ENCODE measurements at regions not wholly inside any gene's neighbourhood (a gene's known extent, or its start where the extent isn't known, plus 50 kb on each side); places are given as distances from the start of the nearest gene placed in this dataset.
"Not testable (repeated sequence)": the region's sequence is repeated elsewhere in the genome, so short reads cannot be mapped to it uniquely, and the experiment has no call there.

DNA sequence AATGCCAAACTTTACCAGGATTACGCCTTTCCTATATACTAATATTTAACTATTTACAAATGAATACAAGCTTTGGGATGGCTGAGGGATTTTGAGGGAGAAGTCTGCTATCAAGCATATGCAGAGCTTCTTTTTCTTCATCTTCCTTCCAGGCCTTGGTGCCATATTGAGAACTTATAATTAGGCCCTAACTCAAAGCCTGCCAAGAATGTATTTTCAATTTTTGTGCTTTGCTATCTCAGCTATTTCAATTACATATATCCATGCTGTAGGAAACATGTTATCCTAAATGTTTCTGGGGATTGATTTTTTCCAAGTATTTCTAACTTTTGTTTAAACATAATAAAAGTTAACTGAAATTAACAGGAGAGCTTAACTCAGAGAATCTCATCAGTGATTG lies 425.0 kb upstream of the GRM7 start:
- no peak for DNase-seq (ENCODE audit: low spot score)

DNA sequence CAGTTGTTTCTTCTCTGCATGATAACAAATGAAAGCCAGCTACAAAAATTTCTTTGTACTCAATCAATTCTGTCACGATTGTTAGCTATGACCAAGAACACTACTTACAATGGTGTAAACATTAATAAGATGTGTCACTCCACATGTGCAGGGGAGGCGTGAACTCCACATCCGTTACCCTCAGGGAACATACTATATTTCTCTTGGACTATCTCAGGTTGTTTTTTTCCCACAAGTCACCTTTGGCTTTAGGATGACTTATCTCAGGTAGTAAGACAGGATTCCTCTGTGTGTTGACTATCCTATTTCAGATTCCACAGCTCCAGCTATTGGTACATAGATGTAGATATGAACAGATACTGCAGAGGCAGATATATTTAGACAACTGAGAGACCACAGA lies 423.3 kb upstream of the GRM7 start:
- DNase-seq (ENCODE audit: low spot score) = no peak

DNA sequence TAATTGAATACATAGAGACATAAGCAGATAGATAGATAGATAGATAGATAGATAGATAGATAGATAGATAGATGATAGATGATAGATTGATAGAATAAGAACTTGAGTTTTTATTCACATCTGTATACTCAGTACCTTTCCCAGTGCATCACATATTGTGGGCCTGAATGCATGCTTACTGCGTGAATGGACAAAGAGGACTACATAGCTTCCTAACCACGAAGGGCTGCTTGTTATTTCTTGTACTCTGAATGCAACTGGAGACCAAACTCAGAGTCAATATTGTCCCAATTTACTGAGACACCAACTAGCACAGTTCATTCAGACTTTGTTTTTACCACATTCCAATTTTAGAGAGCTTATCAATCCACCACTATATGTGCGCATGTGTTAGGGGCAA lies 422.9 kb upstream of the GRM7 start:
- DNase-seq (ENCODE audit: low spot score) = no peak

DNA sequence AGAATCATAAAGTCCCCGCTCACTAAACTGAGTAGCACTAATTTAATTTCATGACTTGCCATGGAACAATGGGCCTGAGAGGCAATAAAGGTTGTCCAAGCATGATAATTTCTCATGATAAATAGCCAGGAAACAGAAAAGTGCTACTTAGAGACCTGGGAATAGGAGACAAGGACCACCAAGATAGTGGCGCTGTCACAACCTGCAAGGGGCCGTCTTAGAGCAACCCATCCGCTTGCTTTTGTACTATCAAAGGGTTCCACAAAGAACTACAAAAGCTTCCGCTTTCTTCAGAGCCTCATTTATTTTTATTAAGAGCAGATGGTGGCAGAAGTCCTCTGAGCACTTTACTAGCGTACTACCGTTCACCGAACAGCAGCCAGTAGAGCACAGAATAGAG lies 421.7 kb upstream of the GRM7 start:
- DNase-seq (ENCODE audit: low spot score) = no peak

DNA sequence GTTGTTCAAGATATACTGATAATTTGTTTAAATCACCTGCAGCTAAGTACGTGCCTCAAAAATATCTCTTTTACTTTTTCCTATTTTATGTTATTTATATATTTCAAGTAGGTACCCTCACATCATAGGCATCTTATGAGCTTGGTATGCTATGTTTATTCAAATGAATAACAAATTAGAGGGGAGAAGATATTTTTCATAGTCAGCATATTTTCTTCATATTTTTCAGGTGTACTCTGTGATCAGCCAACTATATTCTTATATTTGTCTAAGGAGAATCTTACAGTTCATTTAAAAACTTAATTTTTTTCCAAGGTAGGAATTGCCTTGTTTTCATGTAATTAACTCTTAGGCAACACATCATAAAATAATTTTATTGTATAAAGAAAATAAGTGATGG lies 421.1 kb upstream of the GRM7 start:
- no peak for DNase-seq (ENCODE audit: low spot score)

DNA sequence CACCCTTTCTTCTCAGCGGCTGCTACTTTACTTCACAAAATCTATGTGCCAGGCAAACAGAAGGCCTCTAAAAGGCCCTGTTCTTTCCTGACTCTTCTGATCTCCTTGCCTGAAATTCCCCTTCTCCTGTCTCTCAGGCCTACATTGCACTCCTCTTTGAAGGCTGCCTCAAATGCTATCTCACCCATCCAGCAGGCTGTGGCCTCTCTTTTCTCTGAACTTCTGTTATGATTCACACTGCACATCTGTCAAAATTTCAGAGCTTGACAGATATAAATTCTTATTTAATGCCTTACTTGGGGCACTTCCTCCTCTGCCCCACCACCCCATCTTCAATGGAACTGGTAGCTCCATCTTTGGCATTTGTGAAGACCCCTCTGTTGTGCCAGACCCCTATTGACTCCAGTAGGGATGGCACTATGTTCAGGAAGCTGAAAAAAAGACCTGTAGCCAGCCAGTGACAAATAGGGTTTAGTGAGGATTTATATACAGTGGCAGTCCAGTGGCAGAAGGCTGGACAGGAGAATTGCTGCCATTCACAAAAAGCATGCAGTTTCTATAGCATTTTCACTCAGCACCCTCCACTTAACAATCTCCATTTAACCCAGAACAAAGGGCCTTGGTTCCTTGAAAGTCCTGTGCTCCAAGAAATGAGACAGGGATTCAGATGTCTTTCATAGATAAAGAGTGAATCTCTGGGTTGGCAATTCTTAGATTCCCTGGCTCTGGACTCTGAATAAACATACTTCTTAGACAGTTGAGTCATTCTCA lies 415.8 kb upstream of the GRM7 start:
- DNase-seq (ENCODE audit: low spot score) = no peak

DNA sequence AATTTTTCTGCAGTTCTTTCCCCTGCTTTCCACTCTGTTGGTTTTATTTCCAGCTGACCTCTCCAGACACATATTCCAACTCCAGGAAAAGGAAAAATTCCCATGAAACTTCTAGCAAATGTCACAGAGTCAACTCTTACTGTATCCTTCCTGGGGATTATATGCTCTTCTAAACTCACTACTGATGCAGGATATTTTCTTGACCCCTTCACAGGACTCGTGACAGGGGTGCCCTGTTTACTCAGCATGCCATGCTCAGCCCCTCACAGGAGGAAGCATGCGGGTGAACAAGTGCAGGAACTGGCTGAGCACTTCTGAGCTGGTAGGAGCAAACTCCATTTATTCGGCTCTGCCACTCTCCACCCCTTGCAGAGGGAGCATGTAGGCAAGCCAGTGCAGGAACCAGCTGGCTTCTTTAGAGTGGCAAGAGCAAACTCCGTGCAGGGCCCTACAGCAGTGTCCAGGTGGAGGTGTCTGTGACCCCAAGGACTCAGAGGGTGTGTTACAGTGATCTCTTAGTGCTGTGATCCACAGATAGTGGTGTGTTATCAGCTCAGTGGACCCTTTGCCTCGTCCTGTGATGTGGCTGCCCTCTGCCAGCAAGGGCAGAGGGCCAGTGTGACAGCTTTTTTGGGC lies 413.6 kb upstream of the GRM7 start:
- DNase-seq (ENCODE audit: low spot score) = no peak

DNA sequence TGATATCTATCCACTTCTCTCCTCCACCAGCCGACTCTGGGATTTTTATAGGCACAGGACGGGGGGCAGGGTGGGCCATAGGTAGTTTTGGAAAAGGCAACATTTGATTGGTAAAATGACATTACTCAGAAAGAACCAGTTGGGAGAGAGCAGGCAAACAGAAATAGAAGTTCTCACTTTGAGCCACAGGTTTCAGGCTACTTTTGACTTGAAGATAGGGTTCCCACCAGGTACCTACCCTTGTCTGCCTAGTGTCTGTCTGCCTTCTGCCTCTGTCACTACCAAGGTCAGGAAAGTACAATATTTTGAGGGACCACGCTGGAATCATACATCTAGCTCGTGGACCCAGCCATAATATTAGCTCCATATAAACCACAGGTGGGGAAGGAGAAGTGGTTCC lies 412.9 kb upstream of the GRM7 start:
- DNase-seq (ENCODE audit: low spot score) = no peak

DNA sequence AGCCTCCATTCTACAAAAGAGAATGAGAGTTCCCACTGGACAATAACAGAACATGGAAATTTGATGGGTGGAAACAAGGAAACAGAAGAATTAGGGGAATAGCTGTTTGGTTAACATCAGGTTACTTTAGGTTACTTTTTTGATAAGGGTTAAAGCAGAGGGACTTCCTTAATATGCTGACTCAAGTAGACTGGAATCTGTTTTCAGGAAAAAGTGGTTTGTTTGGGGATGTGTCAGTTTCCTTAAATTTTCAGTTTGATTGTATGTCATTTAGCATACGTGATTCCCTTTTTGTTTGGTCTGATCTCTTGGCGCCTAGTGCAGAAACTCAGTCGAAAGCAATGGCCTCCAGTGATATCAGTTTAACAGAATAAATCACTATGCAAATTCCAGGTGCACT lies 411.8 kb upstream of the GRM7 start:
- no peak for DNase-seq (ENCODE audit: low spot score)

DNA sequence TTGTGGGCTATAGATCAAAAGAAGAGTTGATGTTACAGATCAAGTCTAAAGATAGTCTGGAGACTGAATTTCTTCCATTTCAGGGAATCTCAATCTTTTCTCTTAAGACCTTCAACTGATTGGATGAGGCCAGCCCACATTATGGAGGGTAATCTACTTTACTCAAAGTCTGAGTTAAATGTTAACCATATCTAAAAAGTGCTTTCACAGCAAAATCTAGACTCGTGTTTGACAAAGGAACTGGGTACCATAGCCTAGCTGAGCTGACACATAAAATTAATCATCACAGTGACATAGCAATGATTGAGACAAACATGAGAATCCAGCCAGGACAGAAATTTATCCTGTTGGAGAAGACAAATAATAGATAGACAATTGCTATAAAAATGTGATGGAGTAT lies 407.9 kb upstream of the GRM7 start:
- DNase-seq (ENCODE audit: low spot score) = no peak

DNA sequence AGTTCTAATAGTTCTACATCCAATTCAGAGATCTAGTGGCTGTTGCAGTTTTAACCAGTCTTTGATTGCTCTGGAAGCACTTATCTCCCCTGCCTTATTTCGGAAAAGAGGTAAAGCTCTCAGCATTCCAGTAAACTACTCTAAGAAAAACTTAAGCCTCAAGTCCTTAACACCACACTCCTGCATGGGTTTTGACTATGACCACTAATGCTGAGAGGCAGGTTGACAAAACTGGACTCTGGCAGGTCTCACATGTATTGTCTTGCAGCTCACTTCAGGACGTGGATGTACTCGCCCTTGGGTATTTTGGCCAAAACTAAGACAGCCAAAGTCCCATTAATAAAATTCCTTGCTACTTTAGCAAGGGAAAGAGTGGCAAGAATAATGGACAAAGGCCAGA lies 405.9 kb upstream of the GRM7 start:
- DNase-seq (ENCODE audit: low spot score) = no peak

DNA sequence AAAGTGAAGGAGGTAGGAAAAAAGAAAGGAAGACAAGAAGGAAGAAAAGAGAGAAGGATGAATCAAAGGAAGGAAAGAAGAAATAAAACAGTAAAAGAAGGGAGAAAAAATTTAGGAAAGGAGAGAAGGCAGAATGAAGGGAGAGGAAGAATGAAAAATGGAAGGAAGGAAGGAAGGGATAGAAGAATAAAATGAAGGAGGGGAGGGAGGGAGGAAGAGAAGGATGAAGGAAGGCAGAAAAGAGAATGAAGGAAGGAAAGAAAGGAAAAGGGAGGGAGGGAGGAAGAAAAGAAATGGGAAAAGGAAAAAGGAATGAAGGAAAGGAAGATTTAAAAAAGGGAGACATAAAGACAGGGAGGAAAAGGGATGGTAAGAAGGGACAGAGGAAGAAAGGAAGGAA lies 393.7 kb upstream of the GRM7 start:
- DNase-seq (ENCODE audit: low spot score) = no peak

DNA sequence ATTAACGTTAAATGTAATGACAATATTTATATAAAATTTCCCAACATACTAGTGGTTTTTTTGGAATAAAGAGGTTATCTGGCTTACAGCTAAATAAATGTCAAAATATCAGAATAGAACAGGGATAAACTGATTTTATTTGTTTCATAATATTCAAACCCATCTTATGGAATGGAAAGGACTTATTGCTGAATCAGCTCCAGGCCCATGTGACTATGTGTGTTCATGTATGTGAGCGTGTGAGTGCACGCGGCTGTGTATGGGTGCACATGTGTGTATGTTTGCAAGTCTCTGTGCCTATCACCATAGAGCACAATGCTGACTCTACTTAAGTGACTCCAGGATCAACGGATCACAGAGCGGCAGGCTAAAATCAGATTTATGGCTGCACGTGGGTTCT lies 392.3 kb upstream of the GRM7 start:
- no peak for DNase-seq (ENCODE audit: low spot score)

DNA sequence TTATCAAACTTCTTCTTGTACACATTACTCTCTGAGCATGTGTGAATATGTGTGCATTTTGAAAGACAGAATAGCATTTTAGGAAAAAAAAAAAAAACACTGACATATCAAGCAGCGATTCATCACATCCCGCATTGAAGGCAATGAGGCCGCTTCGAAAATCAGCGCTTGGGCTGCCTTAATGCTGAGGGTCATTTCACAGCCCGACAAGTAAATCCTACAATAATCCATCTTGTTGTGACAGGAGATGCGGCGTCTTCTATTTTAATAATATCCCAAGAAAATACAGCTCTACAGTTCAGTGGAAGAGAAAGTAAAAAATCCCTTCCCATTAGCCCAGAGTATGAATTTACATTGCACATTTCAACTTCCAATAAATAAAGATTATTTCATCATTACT lies 389.2 kb upstream of the GRM7 start:
- DNase-seq (ENCODE audit: low spot score) = no peak

DNA sequence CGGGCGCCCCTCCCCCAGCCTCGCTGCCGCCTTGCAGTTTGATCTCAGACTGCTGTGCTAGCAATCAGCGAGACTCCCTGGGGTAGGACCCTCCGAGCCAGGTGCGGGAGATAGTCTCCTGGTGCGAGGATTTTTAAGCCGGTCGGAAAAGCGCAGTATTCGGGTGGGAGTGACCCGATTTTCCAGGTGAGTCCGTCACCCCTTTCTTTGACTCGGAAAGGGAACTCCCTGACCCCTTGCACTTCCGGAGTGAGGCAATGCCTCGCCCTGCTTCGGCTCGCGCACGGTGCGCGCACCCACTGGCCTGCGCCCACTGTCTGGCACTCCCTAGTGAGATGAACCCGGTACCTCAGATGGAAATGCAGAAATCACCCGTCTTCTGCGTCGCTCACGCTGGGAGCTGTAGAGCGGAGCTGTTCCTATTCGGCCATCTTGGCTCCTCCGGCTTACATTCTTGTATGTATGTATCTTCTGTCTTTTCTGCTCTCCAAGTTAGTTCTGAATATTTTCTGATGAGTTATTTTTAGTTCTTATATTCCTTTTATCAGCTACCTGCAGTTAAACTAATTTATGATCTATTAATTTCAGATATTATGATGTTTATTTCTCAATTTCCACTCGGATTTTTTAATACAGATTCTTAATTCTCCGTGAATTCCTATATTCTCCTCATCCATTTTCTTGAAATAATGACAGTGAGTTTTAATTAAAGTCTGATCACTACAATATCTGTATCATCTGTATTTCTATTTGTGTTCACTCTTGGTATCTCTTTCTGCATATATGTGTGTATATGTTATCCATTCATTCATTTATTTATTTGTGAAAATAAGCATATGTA lies 370.2 kb upstream of the GRM7 start:
- DNase-seq (ENCODE audit: low spot score) = not testable (repeated sequence)

DNA sequence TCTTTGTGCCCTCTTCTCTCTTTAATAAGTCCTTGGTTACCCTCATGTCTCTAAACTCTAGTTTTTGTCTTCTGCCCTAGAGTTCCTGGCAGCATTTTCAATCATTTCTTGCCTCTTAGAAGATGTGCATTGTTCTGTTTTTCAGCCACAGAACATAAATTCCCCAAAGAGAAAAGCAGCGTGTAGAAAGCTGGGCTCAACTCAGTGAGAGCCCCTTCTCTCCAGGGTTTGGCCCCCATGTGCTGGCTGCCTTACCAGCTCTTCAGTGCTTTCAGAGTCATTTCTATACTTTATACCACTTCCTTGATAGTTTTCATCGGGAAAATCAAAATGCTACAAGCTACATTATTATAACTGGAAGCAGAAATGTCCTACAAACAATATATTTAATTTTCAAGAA lies 369.1 kb upstream of the GRM7 start:
- no peak for DNase-seq (ENCODE audit: low spot score)

DNA sequence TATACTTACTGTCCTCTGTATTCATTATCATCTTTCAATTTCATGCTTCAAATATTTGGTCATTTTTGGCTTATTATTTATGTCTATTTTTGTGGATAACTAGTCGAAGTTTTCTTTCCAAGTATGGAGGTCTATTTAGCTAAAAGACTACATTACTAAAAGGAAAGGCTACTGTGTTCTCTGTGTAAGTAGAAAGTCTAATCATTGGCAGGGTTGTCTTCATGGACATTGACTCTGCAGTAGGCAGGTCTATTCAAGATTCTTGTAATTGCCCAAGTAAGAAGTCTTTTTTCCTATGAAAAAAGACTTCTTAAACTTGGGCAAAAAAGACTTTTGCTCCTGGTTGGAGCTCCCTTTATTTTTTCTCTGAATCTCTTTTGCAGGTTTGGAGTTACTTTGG lies 368.6 kb upstream of the GRM7 start:
- no peak for DNase-seq (ENCODE audit: low spot score)

DNA sequence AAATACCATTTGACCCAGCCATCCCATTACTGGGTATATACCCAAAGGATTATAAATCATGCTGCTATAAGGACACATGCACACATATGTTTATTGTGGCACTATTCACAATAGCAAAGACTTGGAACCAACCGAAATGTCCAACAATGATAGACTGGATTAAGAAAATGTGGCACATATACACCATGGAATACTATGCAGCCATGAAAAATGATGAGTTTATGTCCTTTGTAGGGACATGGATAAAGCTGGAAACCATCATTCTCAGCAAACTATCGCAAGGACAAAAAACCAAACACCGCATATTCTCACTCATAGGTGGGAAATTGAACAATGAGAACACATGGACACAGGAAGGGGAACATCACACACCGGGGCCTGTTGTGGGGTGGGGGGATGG lies 362.0 kb upstream of the GRM7 start:
- DNase-seq (ENCODE audit: low spot score) = not testable (repeated sequence)

DNA sequence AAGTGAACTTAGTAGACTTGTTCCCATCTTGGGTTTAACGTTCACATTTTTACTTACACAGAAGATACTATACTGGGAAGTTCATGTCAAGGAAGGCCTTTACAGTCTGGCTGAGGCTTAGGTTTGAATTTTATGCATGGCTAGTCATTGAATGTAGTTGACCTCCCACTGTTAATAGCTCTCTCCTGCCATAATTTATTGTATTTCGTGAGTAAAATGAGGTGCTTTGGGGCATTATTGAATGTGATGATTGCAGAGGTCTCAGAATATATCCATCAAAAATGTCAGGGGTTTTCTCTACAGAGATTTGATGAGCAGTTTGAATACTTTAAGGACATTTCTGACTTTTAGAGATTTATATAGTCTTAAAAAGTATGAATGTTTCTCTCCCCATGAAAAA lies 356.6 kb upstream of the GRM7 start:
- DNase-seq (ENCODE audit: low spot score) = no peak

DNA sequence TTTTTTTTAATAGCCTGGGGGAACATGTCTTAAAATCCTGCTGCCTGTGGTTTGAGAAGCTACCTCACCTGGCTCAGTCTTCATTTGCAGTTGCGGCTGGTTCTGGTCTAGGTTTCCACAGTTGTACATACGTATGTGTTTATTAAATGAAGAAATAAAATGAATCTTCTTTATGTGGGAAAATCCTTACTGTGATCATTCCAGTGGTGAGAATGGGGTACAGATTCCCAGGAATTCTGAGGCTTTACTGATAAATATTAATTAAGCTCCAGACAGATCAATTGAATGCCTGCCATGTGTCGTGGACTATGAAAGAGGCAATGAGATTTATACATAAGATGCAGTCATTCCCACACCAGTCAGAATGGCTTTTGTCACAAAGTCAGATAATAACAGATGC lies 356.1 kb upstream of the GRM7 start:
- no peak for DNase-seq (ENCODE audit: low spot score)

DNA sequence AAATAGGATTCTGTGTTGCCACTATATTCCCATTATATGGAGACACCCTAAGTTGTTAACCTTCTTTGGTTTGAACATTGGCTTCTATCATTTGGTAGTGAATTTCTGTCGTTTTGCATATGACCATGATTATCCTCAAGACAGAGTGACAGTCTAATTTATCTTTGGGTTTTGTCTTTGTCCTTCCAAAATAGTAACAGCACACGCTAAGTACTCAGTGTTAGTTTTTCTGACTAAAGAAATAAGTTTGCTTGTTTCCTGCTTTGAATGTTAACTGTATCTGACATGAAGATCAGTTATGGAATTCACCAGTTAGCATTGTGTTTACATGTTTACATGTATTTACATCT lies 352.5 kb upstream of the GRM7 start:
- DNase-seq (ENCODE audit: low spot score) = no peak

DNA sequence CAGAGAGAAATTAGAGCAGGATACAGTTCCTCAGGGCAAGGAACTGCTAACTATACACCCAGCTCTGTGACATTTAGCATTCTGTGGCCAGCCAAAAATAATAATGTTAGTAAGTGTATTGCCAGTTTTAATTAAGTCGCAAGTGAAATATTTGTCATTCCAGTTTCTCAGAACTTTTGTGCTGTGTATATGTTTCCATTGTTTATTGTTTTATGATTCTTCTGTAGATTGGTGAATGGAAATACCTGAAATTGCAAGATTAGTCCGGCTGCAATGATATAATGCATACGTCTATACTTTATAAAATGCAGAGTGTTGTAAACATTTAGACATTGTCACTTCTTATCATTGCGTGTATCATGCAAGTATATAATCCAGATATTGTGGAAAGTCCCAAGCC lies 351.3 kb upstream of the GRM7 start:
- DNase-seq (ENCODE audit: low spot score) = no peak

DNA sequence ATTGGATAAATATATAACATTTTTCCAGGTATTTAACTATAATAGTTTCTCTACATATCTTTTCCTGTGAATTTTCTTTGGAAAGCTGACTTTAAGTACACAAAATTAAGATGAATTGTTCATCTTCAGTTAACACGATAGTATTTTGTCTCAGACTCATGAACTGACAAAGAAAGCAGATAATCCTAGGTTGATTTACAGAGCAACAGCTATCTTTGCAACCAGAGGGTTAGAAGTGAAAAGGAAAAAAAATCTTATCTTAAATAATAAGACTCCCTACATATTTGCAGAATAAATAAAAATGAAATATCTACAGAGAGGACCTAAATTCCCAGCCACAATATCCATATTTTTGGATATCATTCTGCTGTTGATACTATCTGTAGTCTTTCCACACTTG lies 350.2 kb upstream of the GRM7 start:
- no peak for DNase-seq (ENCODE audit: low spot score)

Data from hepatic stellate cell (primary cell).